GM12864 (cell line): ENCODE measurements at regions not wholly inside any gene's neighbourhood (a gene's known extent, or its start where the extent isn't known, plus 50 kb on each side); places are given as distances from the start of the nearest gene placed in this dataset.

Source experiments
- DNase-seq: peaks from one replicate; pipeline ENCODE4 v3.0.0-alpha.2; 2011; ENCODE audit warnings: low read depth
- H3K4me3 ChIP-seq: 2 replicates; pipeline ENCODE4 v1.5.1; 2011; ENCODE audit warnings: mild to moderate bottlenecking, low read depth, low read length, control low read depth
- CTCF ChIP-seq: IDR thresholded peaks from 2 replicates; pipeline ENCODE4 v1.5.1; 2011; ENCODE audit warnings: low read depth, mild to moderate bottlenecking, moderate library complexity, low read length, control low read depth, inconsistent platforms; ENCODE audit errors: missing control alignments

GRCh38 chr3:76547674-76548073 is 492.2 kb upstream of the ROBO2 start:
- no peak for DNase-seq
- no peak overlapping the region for H3K4me3 ChIP-seq
- no peak for TF ChIP-seq CTCF

GRCh38 chr3:76550522-76551201 is 489.2 kb upstream of the ROBO2 start:
- DNase-seq: no peak
- no peak overlapping the region for H3K4me3 ChIP-seq
- no peak for TF ChIP-seq CTCF

GRCh38 chr3:76551739-76552138 is 488.2 kb upstream of the ROBO2 start:
- H3K4me3 ChIP-seq: no peak overlapping the region
- TF ChIP-seq CTCF: no peak
- DNase-seq: no peak

GRCh38 chr3:76552653-76553052 is 487.2 kb upstream of the ROBO2 start:
- no peak overlapping the region for H3K4me3 ChIP-seq
- no peak for DNase-seq
- TF ChIP-seq CTCF: no peak

GRCh38 chr3:76554707-76555106 is 485.2 kb upstream of the ROBO2 start:
- no peak overlapping the region for H3K4me3 ChIP-seq
- DNase-seq: no peak
- no peak for TF ChIP-seq CTCF

- TF ChIP-seq CTCF: no peak
- no peak overlapping the region for H3K4me3 ChIP-seq
- no peak for DNase-seq
Observed at GRCh38 chr3:76561494-76562236, 478.2 kb upstream of the ROBO2 start.
